ENCODE measurements at regions not wholly inside any gene's neighbourhood (a gene's known extent, or its start where the extent isn't known, plus 50 kb on each side); places are given as distances from the start of the nearest gene placed in this dataset.

DNA sequence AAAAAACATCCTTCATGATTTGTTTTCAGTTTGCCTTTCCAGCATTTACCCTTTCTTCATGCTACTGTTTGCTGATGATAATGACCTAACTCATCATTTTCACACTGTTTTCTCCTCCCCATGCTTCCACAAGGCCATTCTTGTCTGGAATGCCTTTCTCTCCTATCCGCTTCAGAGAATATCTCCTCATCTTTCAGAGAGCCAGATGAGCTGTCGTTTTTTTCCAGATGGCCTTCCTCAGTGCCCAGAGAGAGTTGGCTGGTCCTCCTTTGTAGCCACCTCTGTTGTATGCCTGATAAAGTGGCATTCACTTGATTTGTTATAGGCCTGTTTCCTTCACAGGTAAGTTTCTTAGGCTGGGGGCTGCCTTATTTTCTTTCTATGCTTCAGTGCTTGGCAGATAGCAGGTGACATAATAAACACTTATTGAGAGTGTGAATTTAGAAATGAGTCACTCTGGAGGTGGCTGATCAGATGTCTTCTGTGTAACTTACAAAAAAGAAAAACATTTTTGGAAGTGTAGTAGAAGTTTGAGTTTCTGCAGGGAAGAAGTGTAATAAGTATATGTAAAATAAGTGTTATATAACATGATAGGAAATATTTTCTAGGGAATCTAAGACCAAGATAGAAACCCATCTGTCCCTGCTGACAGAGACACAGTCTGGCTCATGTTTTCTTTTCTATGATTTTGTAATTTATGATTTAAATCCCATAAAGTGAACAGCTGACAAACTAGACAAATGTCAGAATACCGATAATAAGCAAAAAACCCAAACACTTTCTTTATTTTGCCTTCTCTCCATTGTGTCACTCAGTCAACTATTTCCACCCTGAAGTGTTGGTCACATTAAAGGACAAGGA, 174.5 kb downstream of the DACT1 start:
- no peak for DNase-seq (ENCODE audit: extremely low spot score in 2 of 2)
- Histone ChIP-seq H3K4me1 (peaks cover 14% of the 10 kb centered on the region), H3K9me3 (no peaks in the 10 kb centered on the region), H3K27ac (no peak overlapping the region), H3K36me3 (no peaks in the 10 kb centered on the region), H3K4me3 (no peak overlapping the region), H3K27me3 (no peaks in the 10 kb centered on the region)
- intact Hi-C loops (cut with DNase I), result no loop called here
- TF ChIP-seq, protein P1, sequence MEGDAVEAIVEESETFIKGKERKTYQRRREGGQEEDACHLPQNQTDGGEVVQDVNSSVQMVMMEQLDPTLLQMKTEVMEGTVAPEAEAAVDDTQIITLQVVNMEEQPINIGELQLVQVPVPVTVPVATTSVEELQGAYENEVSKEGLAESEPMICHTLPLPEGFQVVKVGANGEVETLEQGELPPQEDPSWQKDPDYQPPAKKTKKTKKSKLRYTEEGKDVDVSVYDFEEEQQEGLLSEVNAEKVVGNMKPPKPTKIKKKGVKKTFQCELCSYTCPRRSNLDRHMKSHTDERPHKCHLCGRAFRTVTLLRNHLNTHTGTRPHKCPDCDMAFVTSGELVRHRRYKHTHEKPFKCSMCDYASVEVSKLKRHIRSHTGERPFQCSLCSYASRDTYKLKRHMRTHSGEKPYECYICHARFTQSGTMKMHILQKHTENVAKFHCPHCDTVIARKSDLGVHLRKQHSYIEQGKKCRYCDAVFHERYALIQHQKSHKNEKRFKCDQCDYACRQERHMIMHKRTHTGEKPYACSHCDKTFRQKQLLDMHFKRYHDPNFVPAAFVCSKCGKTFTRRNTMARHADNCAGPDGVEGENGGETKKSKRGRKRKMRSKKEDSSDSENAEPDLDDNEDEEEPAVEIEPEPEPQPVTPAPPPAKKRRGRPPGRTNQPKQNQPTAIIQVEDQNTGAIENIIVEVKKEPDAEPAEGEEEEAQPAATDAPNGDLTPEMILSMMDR (IDR thresholded peaks at IDR 0.05), result no peak
- no peak for TF ChIP-seq POLR2A (IDR thresholded peaks at IDR 0.05)
- no peak for TF ChIP-seq POLR2AphosphoS5 (IDR thresholded peaks at IDR 0.05; ENCODE audit: insufficient read depth in 1 of 2, low read depth in 1 of 2)

DNA sequence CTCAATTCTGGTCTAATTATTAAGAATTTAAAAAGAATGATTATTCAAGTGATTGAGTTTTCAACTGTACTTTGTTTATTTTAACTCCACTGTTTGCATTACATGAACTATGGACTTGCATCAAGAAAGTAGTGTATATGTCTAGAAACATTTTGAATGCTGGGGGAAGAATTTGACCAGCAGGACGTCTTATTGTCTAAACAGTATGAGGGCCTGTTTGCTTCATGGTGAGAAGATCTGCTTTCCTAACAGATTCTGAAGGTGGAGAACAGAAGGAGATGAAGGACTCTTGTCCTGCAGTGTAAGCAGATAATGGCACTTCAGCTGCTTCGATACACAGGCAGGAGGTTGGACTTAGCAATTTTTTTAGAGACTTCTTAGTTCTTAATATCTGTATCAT, 176.0 kb downstream of the DACT1 start:
- TF ChIP-seq POLR2A (IDR thresholded peaks at IDR 0.05), result no peak
- TF ChIP-seq POLR2AphosphoS5 (IDR thresholded peaks at IDR 0.05; ENCODE audit: insufficient read depth in 1 of 2, low read depth in 1 of 2), result no peak
- TF ChIP-seq, protein P1 (IDR thresholded peaks at IDR 0.05), result no peak
- H3K4me3 ChIP-seq, result no peak overlapping the region
- H3K4me1 ChIP-seq, result peaks cover 8% of the 10 kb centered on the region
- no peak for DNase-seq (ENCODE audit: extremely low spot score in 2 of 2)
- intact Hi-C loops (cut with DNase I), result no loop called here
- no peaks in the 10 kb centered on the region for H3K9me3 ChIP-seq
- H3K36me3 ChIP-seq, result no peaks in the 10 kb centered on the region
- H3K27ac ChIP-seq, result no peak overlapping the region
- no peaks in the 10 kb centered on the region for H3K27me3 ChIP-seq

- no peak for TF ChIP-seq POLR2A (IDR thresholded peaks at IDR 0.05)
- TF ChIP-seq, protein P1 (IDR thresholded peaks at IDR 0.05), result no peak
- no peak for TF ChIP-seq POLR2AphosphoS5 (IDR thresholded peaks at IDR 0.05; ENCODE audit: insufficient read depth in 1 of 2, low read depth in 1 of 2)
- no peak for DNase-seq (ENCODE audit: extremely low spot score in 2 of 2)
- H3K4me3 ChIP-seq, result no peak overlapping the region
- intact Hi-C loops (cut with DNase I), result no loop called here
- H3K4me1 ChIP-seq, result peaks cover 6% of the 10 kb centered on the region
- no peak overlapping the region for H3K27ac ChIP-seq
- H3K9me3 ChIP-seq, result no peaks in the 10 kb centered on the region
- H3K36me3 ChIP-seq, result no peaks in the 10 kb centered on the region
- H3K27me3 ChIP-seq, result no peaks in the 10 kb centered on the region
Observed at GRCh38 chr14:58814466-58814865, 176.7 kb downstream of the DACT1 start.

GRCh38 chr14:58815161-58815701, 177.5 kb downstream of the DACT1 start:
- Histone ChIP-seq H3K36me3 (no peaks in the 10 kb centered on the region), H3K4me1 (peaks cover 6% of the 10 kb centered on the region), H3K27me3 (no peaks in the 10 kb centered on the region), H3K9me3 (no peaks in the 10 kb centered on the region), H3K4me3 (no peak overlapping the region), H3K27ac (no peak overlapping the region)
- intact Hi-C loops (cut with DNase I), result no loop called here
- DNase-seq (ENCODE audit: extremely low spot score in 2 of 2), result no peak
- TF ChIP-seq POLR2AphosphoS5 (IDR thresholded peaks at IDR 0.05; ENCODE audit: insufficient read depth in 1 of 2, low read depth in 1 of 2) (no peak), POLR2A (IDR thresholded peaks at IDR 0.05) (no peak)
- TF ChIP-seq, protein P1 (IDR thresholded peaks at IDR 0.05), result no peak

DNA sequence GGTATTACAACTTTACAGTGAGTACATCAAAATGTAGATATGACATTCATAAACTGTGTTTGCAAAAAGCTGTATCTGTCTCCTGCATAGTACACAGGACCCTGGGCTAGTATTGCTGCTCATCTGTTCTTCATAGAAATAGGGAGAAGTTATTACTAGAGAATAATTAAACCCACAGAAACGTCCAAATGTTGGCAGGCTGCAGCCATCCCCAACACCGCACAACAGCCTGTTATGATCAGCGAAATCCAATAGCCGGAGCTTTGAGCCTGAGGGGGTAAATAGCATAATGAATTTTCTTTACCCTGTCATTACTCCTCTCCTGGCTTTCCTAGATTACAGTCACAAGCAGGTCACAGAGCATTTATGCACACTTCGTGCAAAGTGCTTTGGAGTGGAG, 178.0 kb downstream of the DACT1 start:
- no peak overlapping the region for H3K27ac ChIP-seq
- H3K4me3 ChIP-seq, result no peak overlapping the region
- peaks cover 6% of the 10 kb centered on the region for H3K4me1 ChIP-seq
- no peak for TF ChIP-seq POLR2A (IDR thresholded peaks at IDR 0.05)
- TF ChIP-seq, protein P1 (IDR thresholded peaks at IDR 0.05), result no peak
- no peak for TF ChIP-seq POLR2AphosphoS5 (IDR thresholded peaks at IDR 0.05; ENCODE audit: insufficient read depth in 1 of 2, low read depth in 1 of 2)
- H3K36me3 ChIP-seq, result no peaks in the 10 kb centered on the region
- H3K27me3 ChIP-seq, result no peaks in the 10 kb centered on the region
- intact Hi-C loops (cut with DNase I), result no loop called here
- H3K9me3 ChIP-seq, result no peaks in the 10 kb centered on the region
- DNase-seq (ENCODE audit: extremely low spot score in 2 of 2), result no peak

Measured in vagina (tissue), 2 donors.